HepG2 (cell line): ENCODE measurements at regions not wholly inside any gene's neighbourhood (a gene's known extent, or its start where the extent isn't known, plus 50 kb on each side); places are given as distances from the start of the nearest gene placed in this dataset.

Experiments used
- ATAC-seq: fragments of 200-7000 bp; cut with Tn5 transposase; 3 replicates; pipeline ENCODE4 v1.9.1; 2020; ENCODE audit warnings: mild to moderate bottlenecking, moderate library complexity
- BruUV-seq: library from RNA; stranded (reverse); fragments of 400-500 nt; replicated peaks from 2 replicates; lab custom pipeline; 2021; lab: Mats Ljungman, UMichigan
- CTCF ChIA-PET: fragments of 300-600 bp; formaldehyde crosslinking; extraction: SDS; loops from one replicate; lab custom pipeline; 2021; ENCODE audit warnings: low total read pairs, inconsistent platforms, low intra/inter-chr PET ratio; lab: Yijun Ruan, JAX
- POLR2A ChIA-PET: fragments of 350-600 bp; sonication (Branson Sonifier 250); formaldehyde crosslinking; loops from one replicate; lab custom pipeline; 2020; ENCODE audit warnings: antibody characterized with exemption, inconsistent platforms; lab: Yijun Ruan, JAX
- DNase-seq: peaks from one replicate; pipeline ENCODE4 v3.0.0-alpha.2; 2015; ENCODE audit warnings: low spot score
- FAIRE-seq: peaks from 3 replicates; lab custom pipeline; 2011; peaks lifted over from hg19 to GRCh38; lab: Jason Lieb, UNC
- H2AFZ ChIP-seq: one replicate; pipeline ENCODE4 v1.6.1; 2011; ENCODE audit warnings: low read length, inconsistent platforms
- H3K27ac ChIP-seq: fragments of 300-600 bp; 3 replicates; pipeline ENCODE4 v1.8.0; 2011; ENCODE audit warnings: mixed run types, mild to moderate bottlenecking, mixed read lengths, low read length, inconsistent platforms; ENCODE audit not compliant: insufficient read depth; ENCODE audit errors: extremely low read length
- H3K27me3 ChIP-seq, 2 experiments: fragments of 200-600 bp in 1 of 2; 2 replicates in 1 of 2; 3 replicates in 1 of 2; pipeline versions ENCODE4 v1.6.0 to v1.8.0; 2011; ENCODE audit warnings: low read length in 2 of 2, mild to moderate bottlenecking in 2 of 2, moderate library complexity in 2 of 2, inconsistent platforms in 1 of 2; ENCODE audit not compliant: insufficient read depth in 2 of 2, control insufficient read depth in 1 of 2
- H3K36me3 ChIP-seq, 2 experiments: fragments of 200-600 bp in 1 of 2; replicated peaks in 1 of 2; 2 replicates in 1 of 2; 3 replicates in 1 of 2; pipeline versions ENCODE4 v1.5.1 to v1.8.0; 2011; ENCODE audit warnings: low read length in 2 of 2, inconsistent platforms in 1 of 2; ENCODE audit not compliant: insufficient read depth in 2 of 2, control insufficient read depth in 1 of 2
- H3K4me1 ChIP-seq: 2 replicates; pipeline ENCODE4 v1.5.1; 2012; ENCODE audit warnings: low read length, inconsistent platforms; ENCODE audit not compliant: insufficient read depth
- H3K4me2 ChIP-seq: 2 replicates; pipeline ENCODE4 v1.6.0; 2011; ENCODE audit warnings: low read depth, low read length, inconsistent platforms
- H3K4me3 ChIP-seq, 3 experiments: fragments of 200-600 bp in 1 of 3; sonication (generic), shearing (Covaris generic) in 1 of 3; replicated peaks in 1 of 3; 2 replicates each; pipeline ENCODE4 v1.5.1; 2011 to 2016; ENCODE audit warnings: low read length in 3 of 3, inconsistent platforms in 2 of 3, low read depth in 2 of 3, mild to moderate bottlenecking in 2 of 3, control low read depth in 1 of 3, mixed read lengths in 1 of 3; ENCODE audit not compliant: insufficient read depth in 1 of 3
- H3K79me2 ChIP-seq: one replicate; pipeline ENCODE4 v1.6.1; 2011; ENCODE audit warnings: low read length, inconsistent platforms; ENCODE audit not compliant: insufficient read depth
- H3K9ac ChIP-seq: 2 replicates; pipeline ENCODE4 v1.6.0; 2011; ENCODE audit warnings: mild to moderate bottlenecking, low read depth, low read length, inconsistent platforms; ENCODE audit not compliant: insufficient read depth
- H3K9me3 ChIP-seq: 2 replicates; pipeline ENCODE4 v1.5.1; 2012; ENCODE audit warnings: mild to moderate bottlenecking, low read length
- H4K20me1 ChIP-seq: 2 replicates; pipeline ENCODE4 v1.6.0; 2011; ENCODE audit warnings: inconsistent platforms, mild to moderate bottlenecking, low read length, moderate library complexity; ENCODE audit not compliant: insufficient read depth
- ATF4 ChIP-seq, 2 experiments: fragments of 450-650 bp in 1 of 2; sonication (generic) in 1 of 2; formaldehyde crosslinking; IDR thresholded peaks; 2 replicates each; pipeline versions ENCODE4 v1.5.0 to v1.8.0; 2020 to 2022; ENCODE audit warnings: mild to moderate bottlenecking in 1 of 2, missing genetic modification reagents in 1 of 2
- CEBPB ChIP-seq: IDR thresholded peaks from 2 replicates; pipeline ENCODE4 v1.6.1; 2011; ENCODE audit warnings: low read depth, low read length, improper control_type of control experiment, borderline replicate concordance
- CEBPG ChIP-seq: IDR thresholded peaks from 2 replicates; pipeline ENCODE4 v1.6.1; 2016
- HNRNPH1 ChIP-seq: fragments of 200-400 bp; formaldehyde crosslinking; optimal IDR thresholded peaks from 2 replicates; pipeline ENCODE3; 2017; ENCODE audit warnings: mild to moderate bottlenecking, low read depth, low read length
- KAT8 ChIP-seq: IDR thresholded peaks from 2 replicates; pipeline ENCODE4 v1.6.1; 2016; ENCODE audit warnings: missing genetic modification reagents, missing compliant biosample characterization
- PAX8 ChIP-seq: sonication (generic); formaldehyde crosslinking; IDR thresholded peaks from 2 replicates; pipeline ENCODE4 v1.8.0; 2022; ENCODE audit warnings: mild to moderate bottlenecking, missing genetic modification reagents, borderline replicate concordance
- ZBTB42 ChIP-seq: sonication (generic); formaldehyde crosslinking; IDR thresholded peaks from 2 replicates; pipeline ENCODE4 v1.5.0; 2020; ENCODE audit warnings: mild to moderate bottlenecking, missing genetic modification reagents
- WGBS: methylation state at CpG from one replicate; pipeline ENCODE4 v1.1.6; 2017; ENCODE audit warnings: low lambda C conversion rate; 5-methylcytosine and 5-hydroxymethylcytosine counted together
- in situ Hi-C: cut with HindIII; loops from 2 replicates; pipeline ENCODE4 v1.10.0; 2017; ENCODE audit warnings: low pct_unique_long_range_greater_than_20kb; ENCODE audit not compliant: extremely low pct_ligation_motif_present
- intact Hi-C: fragments of 100-400 bp; cut with micrococcal nuclease; formaldehyde crosslinking; loops from one replicate; pipeline ENCODE4 v1.10.0; 2022; ENCODE audit not compliant: unreplicated experiment

GRCh38 chr16:50472472-50472871 lies 75.7 kb upstream of the NKD1 start:
- POLR2A ChIA-PET, result interaction anchor here (1.2 to 1.5 kb wide), 3 partner anchors 11 to 47 kb away, joined by 3 to 6 read pairs (median 5); no protein-coding TSS in a partner anchor
- H3K9ac ChIP-seq, result no peak overlapping the region
- H3K27me3 ChIP-seq, result no peaks in the 10 kb centered on the region
- in situ Hi-C loops, result no loop called here
- peaks cover 65% of the 10 kb centered on the region for H3K4me1 ChIP-seq
- DNase-seq (no peak), ATAC-seq (no peak), FAIRE-seq (no peak)
- H3K4me2 ChIP-seq, result no peak overlapping the region
- no peak overlapping the region for H3K4me3 ChIP-seq
- H3K36me3 ChIP-seq, result no peaks in the 10 kb centered on the region
- BruUV-seq, result no TSS peak
- intact Hi-C loops, result no loop called here
- WGBS, result 100% methylated on average over 1 of the region's 1 CpG
- H3K9me3 ChIP-seq, result peaks cover 12% of the 10 kb centered on the region
- no peaks in the 10 kb centered on the region for H3K79me2 ChIP-seq
- H3K27ac ChIP-seq, result no peak overlapping the region
- no peaks in the 10 kb centered on the region for H4K20me1 ChIP-seq
- CTCF ChIA-PET, result no interaction called here
- TF ChIP-seq HNRNPH1 (no peak), PAX8 (CRISPR knock-in tag) (no peak), ATF4 (CRISPR knock-in tag; IDR thresholded peaks at IDR 0.05) (0 out of 4 replicates have a peak, but pooled peaks of 1 of the 2 experiments have one; percentile 54), KAT8 (no peak)
- H2AFZ ChIP-seq, result no peak overlapping the region

- BruUV-seq, result no TSS peak
- no peak for DNase-seq
- Histone ChIP-seq H3K4me3 (no peak overlapping the region), H3K27ac (no peak overlapping the region), H3K9me3 (peaks cover 12% of the 10 kb centered on the region), H3K4me2 (no peak overlapping the region), H3K27me3 (no peaks in the 10 kb centered on the region), H2AFZ (no peak overlapping the region), H4K20me1 (no peaks in the 10 kb centered on the region), H3K79me2 (no peaks in the 10 kb centered on the region), H3K9ac (no peak overlapping the region), H3K4me1 (peaks cover 79% of the 10 kb centered on the region)
- CTCF ChIA-PET, result no interaction called here
- POLR2A ChIA-PET, result interaction anchor here (1.7 kb wide), 1 partner anchor 35 kb away, joined by 4 read pairs; no protein-coding TSS in a partner anchor
- FAIRE-seq, result no peak
- no peak for ATAC-seq
- intact Hi-C loops, result no loop called here
- TF ChIP-seq CEBPG (peak; percentile 67), CEBPB (peak; percentile 92), ZBTB42 (CRISPR knock-in tag) (no peak)
- TF ChIP-seq, all 625 proteins: peak for 2
- in situ Hi-C loops, result no loop called here
- WGBS, result 93% methylated on average over 3 of the region's 3 CpGs
- no peaks in the 10 kb centered on the region for H3K36me3 ChIP-seq
Observed at GRCh38 chr16:50470687-50471086, 77.5 kb upstream of the NKD1 start.
